GM23338 (cell line): ENCODE measurements at regions not wholly inside any gene's neighbourhood (a gene's known extent, or its start where the extent isn't known, plus 50 kb on each side); places are given as distances from the start of the nearest gene placed in this dataset.

Source experiments
- EZH2 ChIP-seq: fragments of 200-600 bp; sonication (generic); IDR thresholded peaks from one replicate; pipeline ENCODE4 v1.8.0; 2017; ENCODE audit warnings: antibody characterized with exemption, mild to moderate bottlenecking, low read depth; ENCODE audit not compliant: unreplicated experiment
- EZH2phosphoT487 ChIP-seq: fragments of 200-600 bp; sonication (generic); IDR thresholded peaks from one replicate; pipeline ENCODE4 v1.8.1; 2018; ENCODE audit warnings: antibody characterized with exemption; ENCODE audit not compliant: unreplicated experiment
- TF ChIP-seq, protein P1 (sequence below), 2 experiments: fragments of 200-600 bp in 1 of 2; sonication (generic) in 1 of 2; conservative IDR thresholded peaks; 2 replicates each; pipeline versions ENCODE4 v1.5.1 to v1.6.1; 2016 to 2017; ENCODE audit warnings: antibody characterized with exemption in 2 of 2, low read depth in 2 of 2, mild to moderate bottlenecking in 2 of 2, moderate library complexity in 1 of 2

DNA sequence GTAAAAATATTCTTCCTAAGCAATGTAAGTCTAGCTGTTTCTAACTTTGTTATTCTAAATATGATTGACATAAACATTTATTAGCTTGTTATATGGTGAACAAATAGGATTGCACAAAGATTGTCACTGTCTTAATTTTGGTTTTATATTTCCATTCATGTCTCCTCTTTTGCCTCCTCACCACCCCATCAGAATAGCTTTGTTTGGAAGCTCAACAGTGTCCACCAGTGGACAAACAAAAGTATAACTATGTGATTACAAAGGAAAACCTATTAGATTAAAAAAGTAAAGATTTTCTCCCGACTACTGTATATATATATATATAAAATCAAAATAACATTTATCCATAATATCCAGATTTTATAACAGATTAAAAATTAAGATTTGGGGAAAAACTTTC lies 468.2 kb downstream of the ZIC3 start:
- TF ChIP-seq, protein P1, sequence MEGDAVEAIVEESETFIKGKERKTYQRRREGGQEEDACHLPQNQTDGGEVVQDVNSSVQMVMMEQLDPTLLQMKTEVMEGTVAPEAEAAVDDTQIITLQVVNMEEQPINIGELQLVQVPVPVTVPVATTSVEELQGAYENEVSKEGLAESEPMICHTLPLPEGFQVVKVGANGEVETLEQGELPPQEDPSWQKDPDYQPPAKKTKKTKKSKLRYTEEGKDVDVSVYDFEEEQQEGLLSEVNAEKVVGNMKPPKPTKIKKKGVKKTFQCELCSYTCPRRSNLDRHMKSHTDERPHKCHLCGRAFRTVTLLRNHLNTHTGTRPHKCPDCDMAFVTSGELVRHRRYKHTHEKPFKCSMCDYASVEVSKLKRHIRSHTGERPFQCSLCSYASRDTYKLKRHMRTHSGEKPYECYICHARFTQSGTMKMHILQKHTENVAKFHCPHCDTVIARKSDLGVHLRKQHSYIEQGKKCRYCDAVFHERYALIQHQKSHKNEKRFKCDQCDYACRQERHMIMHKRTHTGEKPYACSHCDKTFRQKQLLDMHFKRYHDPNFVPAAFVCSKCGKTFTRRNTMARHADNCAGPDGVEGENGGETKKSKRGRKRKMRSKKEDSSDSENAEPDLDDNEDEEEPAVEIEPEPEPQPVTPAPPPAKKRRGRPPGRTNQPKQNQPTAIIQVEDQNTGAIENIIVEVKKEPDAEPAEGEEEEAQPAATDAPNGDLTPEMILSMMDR (conservative IDR thresholded peaks at IDR 0.05; ENCODE audit: low read depth in 2 of 2): peak; percentile 47 to 48; a peak in 3 of 4 replicates
- TF ChIP-seq EZH2 (no peak), EZH2phosphoT487 (no peak)
